Endodermal cell (in vitro differentiated cells): ENCODE measurements at regions not wholly inside any gene's neighbourhood (a gene's known extent, or its start where the extent isn't known, plus 50 kb on each side); places are given as distances from the start of the nearest gene placed in this dataset.

Experiments used
- DNase-seq: peaks from one replicate; pipeline ENCODE4 v3.0.0-alpha.2; 2017
- H3K27ac ChIP-seq: 2 replicates; pipeline ENCODE4 v1.5.1; 2013; ENCODE audit warnings: mild to moderate bottlenecking, low read depth, low read length, moderate library complexity
- H3K27me3 ChIP-seq: 2 replicates; pipeline ENCODE4 v1.6.1; 2013; ENCODE audit warnings: mild to moderate bottlenecking, low read length, moderate library complexity; ENCODE audit not compliant: insufficient read depth, control insufficient read depth, poor library complexity, severe bottlenecking
- H3K36me3 ChIP-seq: 2 replicates; pipeline ENCODE4 v1.7.0; 2013; ENCODE audit warnings: mild to moderate bottlenecking, low read length, moderate library complexity; ENCODE audit not compliant: control insufficient read depth, insufficient read depth
- H3K4me1 ChIP-seq: one replicate; pipeline ENCODE4 v1.7.0; 2013; ENCODE audit warnings: low read length; ENCODE audit not compliant: control insufficient read depth, insufficient read depth
- H3K4me3 ChIP-seq: 2 replicates; pipeline ENCODE4 v1.5.1; 2013; ENCODE audit warnings: mild to moderate bottlenecking, low read length, moderate library complexity
- H3K9ac ChIP-seq: 2 replicates; pipeline ENCODE4 v1.6.1; 2013; ENCODE audit warnings: mild to moderate bottlenecking, low read length, moderate library complexity; ENCODE audit not compliant: poor library complexity, severe bottlenecking; ENCODE audit errors: extremely low read depth
- H3K9me3 ChIP-seq: 2 replicates; pipeline ENCODE4 v1.6.1; 2013; ENCODE audit warnings: mild to moderate bottlenecking, low read length, moderate library complexity; ENCODE audit not compliant: control insufficient read depth
- H3K27ac Mint-ChIP-seq: 2 replicates; pipeline ENCODE4 v1.8.0; 2020; ENCODE audit warnings: mixed read lengths
- H3K27me3 Mint-ChIP-seq: 2 replicates; pipeline ENCODE4 v1.8.0; 2021; ENCODE audit warnings: mild to moderate bottlenecking, mixed read lengths; ENCODE audit not compliant: insufficient read depth
- H3K36me3 Mint-ChIP-seq: 2 replicates; pipeline ENCODE4 v1.8.0; 2020; ENCODE audit warnings: low read depth, mixed read lengths
- H3K4me1 Mint-ChIP-seq: 2 replicates; pipeline ENCODE4 v1.8.0; 2020; ENCODE audit warnings: mixed read lengths
- H3K4me3 Mint-ChIP-seq: 2 replicates; pipeline ENCODE4 v1.8.0; 2020; ENCODE audit warnings: mild to moderate bottlenecking, moderate library complexity, mixed read lengths
- H3K9me3 Mint-ChIP-seq: 2 replicates; pipeline ENCODE4 v1.8.0; 2020; ENCODE audit warnings: mild to moderate bottlenecking, mixed read lengths
- WGBS, 2 experiments: methylation state at CpG; one replicate each; pipeline versions ENCODE4 v1.1.5 to v1.1.7; 2013; ENCODE audit warnings: missing lambda C conversion rate in 2 of 2, mixed read lengths in 1 of 2; ENCODE audit not compliant: insufficient coverage in 1 of 2, insufficient read length in 1 of 2; 5-methylcytosine and 5-hydroxymethylcytosine counted together
- TF ChIP-seq, protein P1 (sequence below): fragments of 200-600 bp; sonication (generic); conservative IDR thresholded peaks from 2 replicates; pipeline ENCODE4 v1.5.0; 2021; ENCODE audit warnings: antibody characterized with exemption, mild to moderate bottlenecking

DNA sequence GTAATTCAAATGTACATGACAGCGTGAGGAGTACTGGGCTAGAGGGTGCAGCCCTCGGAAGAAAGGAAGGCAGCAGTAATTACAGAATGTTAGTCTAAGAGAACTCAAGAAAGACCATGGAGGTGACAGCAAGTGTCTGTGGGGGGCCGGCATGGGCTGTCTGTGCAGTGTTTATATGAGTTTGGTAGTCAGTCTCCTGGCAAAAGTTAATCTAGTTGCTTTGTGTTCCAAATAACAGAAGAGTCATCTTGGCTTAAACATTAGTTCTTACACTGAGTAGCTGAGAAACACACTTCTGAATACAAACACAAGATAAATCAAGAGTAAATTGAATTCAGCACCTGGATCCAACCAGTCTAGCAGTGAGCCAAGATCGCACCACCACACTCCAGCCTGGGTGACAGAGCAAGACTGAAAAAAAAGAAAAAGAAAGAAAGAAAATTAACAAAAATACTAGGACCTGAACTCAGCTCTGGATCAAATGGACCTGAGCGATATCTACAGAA is 189.3 kb upstream of the COX10 start:
- Histone ChIP-seq H3K9me3 (peaks cover 8% of the 10 kb centered on the region), H3K4me3 (no peak overlapping the region), H3K27ac (no peak overlapping the region), H3K4me1 (peaks cover 8% of the 10 kb centered on the region), H3K9ac (no peak overlapping the region), H3K36me3 (no peaks in the 10 kb centered on the region), H3K27me3 (peaks cover 46% of the 10 kb centered on the region)
- Mint-ChIP-seq H3K4me1 (peaks cover 12% of the 10 kb centered on the region), H3K27ac (no peak overlapping the region), H3K9me3 (peaks cover 16% of the 10 kb centered on the region), H3K27me3 (peaks cover 86% of the 10 kb centered on the region), H3K4me3 (no peak overlapping the region), H3K36me3 (peaks cover 4% of the 10 kb centered on the region)
- TF ChIP-seq, protein P1, sequence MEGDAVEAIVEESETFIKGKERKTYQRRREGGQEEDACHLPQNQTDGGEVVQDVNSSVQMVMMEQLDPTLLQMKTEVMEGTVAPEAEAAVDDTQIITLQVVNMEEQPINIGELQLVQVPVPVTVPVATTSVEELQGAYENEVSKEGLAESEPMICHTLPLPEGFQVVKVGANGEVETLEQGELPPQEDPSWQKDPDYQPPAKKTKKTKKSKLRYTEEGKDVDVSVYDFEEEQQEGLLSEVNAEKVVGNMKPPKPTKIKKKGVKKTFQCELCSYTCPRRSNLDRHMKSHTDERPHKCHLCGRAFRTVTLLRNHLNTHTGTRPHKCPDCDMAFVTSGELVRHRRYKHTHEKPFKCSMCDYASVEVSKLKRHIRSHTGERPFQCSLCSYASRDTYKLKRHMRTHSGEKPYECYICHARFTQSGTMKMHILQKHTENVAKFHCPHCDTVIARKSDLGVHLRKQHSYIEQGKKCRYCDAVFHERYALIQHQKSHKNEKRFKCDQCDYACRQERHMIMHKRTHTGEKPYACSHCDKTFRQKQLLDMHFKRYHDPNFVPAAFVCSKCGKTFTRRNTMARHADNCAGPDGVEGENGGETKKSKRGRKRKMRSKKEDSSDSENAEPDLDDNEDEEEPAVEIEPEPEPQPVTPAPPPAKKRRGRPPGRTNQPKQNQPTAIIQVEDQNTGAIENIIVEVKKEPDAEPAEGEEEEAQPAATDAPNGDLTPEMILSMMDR = no peak
- no peak for DNase-seq
- 92% methylated on average over 3 to 5 of the region's 5 CpGs for WGBS, 2 experiments

DNA sequence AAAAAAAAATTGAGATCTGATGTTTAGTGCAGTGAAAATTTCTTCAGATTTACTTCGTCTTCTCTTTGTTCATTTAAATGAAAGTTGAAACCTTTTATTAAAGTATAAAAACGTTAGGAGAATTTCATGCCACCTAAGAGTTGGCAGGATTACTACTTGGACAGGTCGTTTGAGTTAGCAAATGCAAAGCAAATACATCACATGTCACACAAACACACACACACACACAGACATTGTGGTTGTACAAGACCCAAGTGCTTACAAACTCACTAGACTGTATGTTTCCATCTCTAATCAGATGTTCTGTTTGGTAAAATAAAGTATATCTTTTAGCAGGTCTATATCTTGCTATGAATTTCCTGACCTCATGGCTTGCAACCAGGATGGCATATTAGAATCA is 185.6 kb upstream of the COX10 start:
- H3K4me3 Mint-ChIP-seq = no peak overlapping the region
- H3K9ac ChIP-seq = no peak overlapping the region
- peaks cover 8% of the 10 kb centered on the region for H3K9me3 ChIP-seq
- H3K4me1 Mint-ChIP-seq = no peaks in the 10 kb centered on the region
- H3K9me3 Mint-ChIP-seq = peaks cover 16% of the 10 kb centered on the region
- no peak overlapping the region for H3K4me3 ChIP-seq
- H3K36me3 Mint-ChIP-seq = peaks cover 4% of the 10 kb centered on the region
- no peak for DNase-seq
- H3K4me1 ChIP-seq = no peaks in the 10 kb centered on the region
- WGBS, 2 experiments = 89 to 100% methylated on average over 2 to 3 of the region's 3 CpGs
- no peak overlapping the region for H3K27ac Mint-ChIP-seq
- H3K27me3 ChIP-seq = peaks cover 19% of the 10 kb centered on the region
- H3K27ac ChIP-seq = no peak overlapping the region
- TF ChIP-seq, protein P1 = no peak
- peaks cover 80% of the 10 kb centered on the region for H3K27me3 Mint-ChIP-seq
- H3K36me3 ChIP-seq = no peaks in the 10 kb centered on the region

DNA sequence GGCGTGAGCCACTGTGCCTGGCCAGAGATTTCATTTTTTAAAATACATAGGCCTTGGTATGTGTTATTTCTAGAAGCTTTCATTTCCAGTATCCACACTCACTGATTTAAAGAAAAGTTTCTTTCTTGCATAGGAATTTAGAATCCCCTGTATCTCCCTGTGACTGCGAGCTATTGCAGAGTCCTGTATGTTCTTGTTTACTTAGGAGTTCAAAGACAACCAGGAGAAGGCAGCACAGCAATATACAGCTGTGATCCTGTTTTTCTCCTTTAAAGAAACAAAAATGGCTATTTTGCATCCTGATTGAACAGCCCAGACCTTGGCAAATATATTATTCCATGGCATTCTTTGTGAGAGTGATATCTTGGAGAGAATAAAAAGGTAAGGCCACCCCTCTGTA is 185.0 kb upstream of the COX10 start:
- Mint-ChIP-seq H3K9me3 (peaks cover 16% of the 10 kb centered on the region), H3K36me3 (peaks cover 4% of the 10 kb centered on the region), H3K27me3 (peaks cover 76% of the 10 kb centered on the region), H3K27ac (no peak overlapping the region), H3K4me1 (no peaks in the 10 kb centered on the region), H3K4me3 (no peak overlapping the region)
- no peak overlapping the region for H3K4me3 ChIP-seq
- H3K27me3 ChIP-seq = peaks cover 12% of the 10 kb centered on the region
- WGBS, 2 experiments = 98 to 100% methylated on average over 1 to 2 of the region's 2 CpGs
- H3K36me3 ChIP-seq = no peaks in the 10 kb centered on the region
- TF ChIP-seq, protein P1 = no peak
- no peak overlapping the region for H3K9ac ChIP-seq
- H3K4me1 ChIP-seq = no peaks in the 10 kb centered on the region
- DNase-seq = no peak
- no peak overlapping the region for H3K27ac ChIP-seq
- H3K9me3 ChIP-seq = peaks cover 8% of the 10 kb centered on the region
